Uterus (tissue), 3 donors: ENCODE measurements at regions not wholly inside any gene's neighbourhood (a gene's known extent, or its start where the extent isn't known, plus 50 kb on each side); places are given as distances from the start of the nearest gene placed in this dataset.
"Not testable (repeated sequence)": the region's sequence is repeated elsewhere in the genome, so short reads cannot be mapped to it uniquely, and the experiment has no call there.

Experiments
- DNase-seq, 2 donors: peaks; one replicate each; pipeline ENCODE4 v3.0.0-alpha.2; 2019 to 2020
- H3K27ac ChIP-seq, 2 donors: fragments of 200-600 bp; sonication (generic); 1 replicate in 1 of 2; 2 replicates in 1 of 2; pipeline ENCODE4 v1.5.1; 2016 to 2018
- H3K27me3 ChIP-seq, 2 donors: fragments of 200-600 bp; sonication (generic); one replicate each; pipeline ENCODE4 v1.5.1; 2018 to 2019; ENCODE audit warnings: control low read depth in 1 of 2
- H3K36me3 ChIP-seq, 2 donors: fragments of 200-600 bp; sonication (generic); one replicate each; pipeline ENCODE4 v1.5.1; 2019; ENCODE audit warnings: control low read depth in 1 of 2
- H3K4me1 ChIP-seq, 2 donors: fragments of 200-600 bp; sonication (generic); one replicate each; pipeline ENCODE4 v1.5.1; 2018 to 2019; ENCODE audit warnings: control low read depth in 1 of 2
- H3K4me3 ChIP-seq, 2 donors: fragments of 200-600 bp; sonication (generic); 1 replicate in 1 of 2; 2 replicates in 1 of 2; pipeline ENCODE4 v1.5.1; 2018 to 2019; ENCODE audit warnings: mild to moderate bottlenecking in 1 of 2
- H3K9me3 ChIP-seq, 2 donors: fragments of 200-600 bp; sonication (generic); one replicate each; pipeline ENCODE4 v1.5.1; 2019; ENCODE audit warnings: control low read depth in 1 of 2
- CTCF ChIP-seq, 4 experiments: fragments of 200-600 bp in 2 of 4; fragments of 450-650 bp in 2 of 4; sonication (generic) in 2 of 4; IDR thresholded peaks; one replicate each; pipeline ENCODE4 v1.5.1; 2016 to 2019; ENCODE audit warnings: antibody characterized with exemption in 4 of 4, mild to moderate bottlenecking in 2 of 4, moderate library complexity in 1 of 4
- POLR2A ChIP-seq, 2 donors: fragments of 450-650 bp; IDR thresholded peaks; one replicate each; pipeline ENCODE4 v1.6.1; 2016; ENCODE audit warnings: antibody characterized with exemption in 2 of 2, mild to moderate bottlenecking in 1 of 2, moderate library complexity in 1 of 2
- intact Hi-C: fragments of 100-400 bp; cut with DNase I; formaldehyde crosslinking; loops from one replicate; pipeline ENCODE4 v1.15.1; 2023; ENCODE audit warnings: low total_unique reads
- donor health status: DM: yes; HTN: yes; CAD: no.

GRCh38 chr10:36468620-36469019 is 656.8 kb upstream of the ANKRD30A start:
- H3K36me3 ChIP-seq = no peaks in the 10 kb centered on the region
- H3K27me3 ChIP-seq = peaks cover 0 to 11% of the 10 kb centered on the region in 2 donors
- no peak for DNase-seq
- H3K4me3 ChIP-seq = no peak overlapping the region
- H3K9me3 ChIP-seq = no peaks in the 10 kb centered on the region
- no peaks in the 10 kb centered on the region for H3K4me1 ChIP-seq
- intact Hi-C loops = no loop called here
- TF ChIP-seq CTCF (IDR thresholded peaks at IDR 0.05) = no peak
- H3K27ac ChIP-seq = no peak overlapping the region

GRCh38 chr10:36465604-36466379 is 659.6 kb upstream of the ANKRD30A start:
- H3K9me3 ChIP-seq = no peaks in the 10 kb centered on the region
- no peak for TF ChIP-seq POLR2A (IDR thresholded peaks at IDR 0.05)
- TF ChIP-seq CTCF (IDR thresholded peaks at IDR 0.05) = no peak
- intact Hi-C loops = no loop called here
- no peak overlapping the region for H3K4me3 ChIP-seq
- H3K4me1 ChIP-seq = no peaks in the 10 kb centered on the region
- no peak overlapping the region for H3K27ac ChIP-seq
- H3K27me3 ChIP-seq = peaks cover 0 to 11% of the 10 kb centered on the region in 2 donors
- no peak for DNase-seq
- H3K36me3 ChIP-seq = no peaks in the 10 kb centered on the region

GRCh38 chr10:36464291-36464690 is 661.1 kb upstream of the ANKRD30A start:
- Histone ChIP-seq H3K36me3 (no peaks in the 10 kb centered on the region), H3K27ac (no peak overlapping the region), H3K4me1 (no peaks in the 10 kb centered on the region), H3K9me3 (no peaks in the 10 kb centered on the region), H3K4me3 (no peak overlapping the region), H3K27me3 (peaks cover 0 to 11% of the 10 kb centered on the region in 2 donors)
- TF ChIP-seq CTCF (IDR thresholded peaks at IDR 0.05) (no peak), POLR2A (IDR thresholded peaks at IDR 0.05) (no peak)
- intact Hi-C loops = no loop called here
- DNase-seq = no peak

- Histone ChIP-seq H3K27me3 (peaks cover 0 to 11% of the 10 kb centered on the region in 2 donors), H3K36me3 (no peaks in the 10 kb centered on the region), H3K27ac (no peak overlapping the region), H3K4me3 (no peak overlapping the region), H3K4me1 (no peaks in the 10 kb centered on the region), H3K9me3 (no peaks in the 10 kb centered on the region)
- TF ChIP-seq CTCF (IDR thresholded peaks at IDR 0.05) (no peak), POLR2A (IDR thresholded peaks at IDR 0.05) (no peak)
- no peak for DNase-seq
- intact Hi-C loops = no loop called here
These were observed 662.0 kb upstream of the ANKRD30A start for GRCh38 chr10:36463390-36463789.

GRCh38 chr10:36462194-36462593 is 663.2 kb upstream of the ANKRD30A start:
- no peak for DNase-seq
- Histone ChIP-seq H3K4me1 (no peaks in the 10 kb centered on the region), H3K36me3 (no peaks in the 10 kb centered on the region), H3K27ac (no peak overlapping the region), H3K9me3 (no peaks in the 10 kb centered on the region), H3K4me3 (no peak overlapping the region), H3K27me3 (peaks cover 0 to 11% of the 10 kb centered on the region in 2 donors)
- intact Hi-C loops = no loop called here
- TF ChIP-seq POLR2A (IDR thresholded peaks at IDR 0.05) (no peak), CTCF (IDR thresholded peaks at IDR 0.05) (no peak)

- H3K36me3 ChIP-seq, H3K4me1 ChIP-seq, H3K27me3 ChIP-seq, H3K4me3 ChIP-seq, H3K27ac ChIP-seq, DNase-seq, intact Hi-C loops, H3K9me3 ChIP-seq: not testable (repeated sequence)
These were observed 667.0 kb upstream of the ANKRD30A start for GRCh38 chr10:36458437-36458836.
